OCI-M1 (cell line): ENCODE measurements at regions not wholly inside any gene's neighbourhood (a gene's known extent, or its start where the extent isn't known, plus 50 kb on each side); places are given as distances from the start of the nearest gene placed in this dataset.
"Not testable (repeated sequence)": the region's sequence is repeated elsewhere in the genome, so short reads cannot be mapped to it uniquely, and the experiment has no call there.

Experiments used
- DNase-seq: peaks from one replicate; lab custom pipeline; 2025; lab: John Stamatoyannopoulos, UW

- DNase-seq: no peak
Observed at GRCh38 chr17:65307081-65307960, 170.2 kb downstream of the RGS9 start.

- DNase-seq: no peak
Observed at GRCh38 chr17:65305778-65306177, 168.6 kb downstream of the RGS9 start.

- no peak for DNase-seq
Observed at GRCh38 chr17:65305116-65305515, 167.9 kb downstream of the RGS9 start.

- not testable (repeated sequence) for DNase-seq
Observed at GRCh38 chr17:65301882-65302281, 164.7 kb downstream of the RGS9 start.

- no peak for DNase-seq
Observed at GRCh38 chr17:65301184-65301583, 164.0 kb downstream of the RGS9 start.

GRCh38 chr17:65297916-65298315 lies 160.7 kb downstream of the RGS9 start:
- DNase-seq: no peak

GRCh38 chr17:65297384-65297783 lies 160.2 kb downstream of the RGS9 start:
- no peak for DNase-seq

GRCh38 chr17:65294181-65294719 lies 157.1 kb downstream of the RGS9 start:
- DNase-seq: peak; percentile 63

- no peak for DNase-seq
Observed at GRCh38 chr17:65293584-65294180, 156.5 kb downstream of the RGS9 start.

GRCh38 chr17:65292430-65292829 lies 155.3 kb downstream of the RGS9 start:
- DNase-seq: no peak

GRCh38 chr17:65291301-65291700 lies 154.1 kb downstream of the RGS9 start:
- DNase-seq: not testable (repeated sequence)

- no peak for DNase-seq
Observed at GRCh38 chr17:65290616-65291015, 153.4 kb downstream of the RGS9 start.

- no peak for DNase-seq
Observed at GRCh38 chr17:65290056-65290455, 152.9 kb downstream of the RGS9 start.

GRCh38 chr17:65287040-65287439 lies 149.9 kb downstream of the RGS9 start:
- DNase-seq: no peak

- no peak for DNase-seq
Observed at GRCh38 chr17:65283704-65284103, 146.5 kb downstream of the RGS9 start.

- no peak for DNase-seq
Observed at GRCh38 chr17:65279456-65279855, 142.3 kb downstream of the RGS9 start.

- DNase-seq: no peak
Observed at GRCh38 chr17:65278820-65279184, 141.6 kb downstream of the RGS9 start.

- peak; percentile 29 for DNase-seq
Observed at GRCh38 chr17:65278050-65278819, 141.1 kb downstream of the RGS9 start.

- DNase-seq: no peak
Observed at GRCh38 chr17:65277576-65277975, 140.4 kb downstream of the RGS9 start.
